HG02870 (cell line): ENCODE measurements at regions not wholly inside any gene's neighbourhood (a gene's known extent, or its start where the extent isn't known, plus 50 kb on each side); places are given as distances from the start of the nearest gene placed in this dataset.

Experiments
- ATAC-seq: cut with Tn5 transposase; IDR thresholded peaks from one replicate; pipeline ENCODE4 v1.9.1; 2021; ENCODE audit warnings: mild to moderate bottlenecking, moderate library complexity; ENCODE audit not compliant: unreplicated experiment

DNA sequence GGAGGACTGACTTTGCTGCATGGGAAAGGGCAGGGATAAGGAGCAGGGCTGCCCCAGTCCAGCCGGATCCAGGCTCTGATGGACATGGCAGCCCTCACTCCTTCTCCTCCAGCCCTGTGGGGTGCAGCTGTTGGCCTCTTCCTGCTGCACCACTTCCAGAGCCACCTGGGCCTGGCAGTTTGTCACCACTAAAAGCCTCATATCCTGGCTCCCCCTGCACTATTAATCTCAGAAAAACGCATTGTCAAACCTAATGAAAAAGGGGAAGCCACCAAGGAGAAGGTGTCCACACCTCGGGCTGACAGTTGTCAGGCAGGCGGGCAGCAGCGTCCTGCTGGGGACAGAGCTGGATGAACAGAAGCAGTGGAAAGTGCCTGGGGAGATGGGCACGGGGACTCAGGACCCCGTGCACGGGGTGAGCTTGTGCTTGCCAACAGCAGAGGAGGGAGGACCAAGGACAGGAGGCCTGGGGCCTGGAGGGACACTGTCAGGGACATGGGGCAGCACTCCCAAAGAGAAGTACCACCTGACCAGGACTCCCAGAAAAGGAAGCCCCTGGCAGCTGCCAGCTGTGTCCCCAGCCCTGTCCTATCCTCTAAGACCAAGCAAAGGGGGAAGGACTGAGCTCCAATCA is 151.1 kb upstream of the TSHZ3 start:
- no peak for ATAC-seq

DNA sequence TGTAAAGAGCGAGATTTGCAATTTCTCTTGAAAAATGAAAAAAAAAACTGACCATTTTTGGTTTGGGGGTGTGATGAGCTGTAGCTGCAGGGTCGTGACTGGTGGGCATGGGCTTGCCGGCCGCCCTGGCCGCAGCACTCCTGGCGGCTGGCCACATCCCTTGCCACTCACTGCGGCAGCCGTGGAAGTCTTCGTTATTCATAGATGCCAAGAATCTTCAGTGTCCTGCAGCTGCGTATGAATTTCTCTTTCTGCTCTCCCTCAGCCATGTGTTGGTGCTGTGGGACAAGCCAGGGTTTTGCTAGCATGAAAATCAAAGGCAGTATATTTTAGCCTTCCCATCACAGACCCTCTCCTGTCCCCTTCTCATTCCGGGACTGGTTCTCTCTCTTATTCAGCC is 151.7 kb upstream of the TSHZ3 start:
- ATAC-seq, result no peak

- ATAC-seq, result no peak
Observed at GRCh38 chr19:31501427-31502195, 152.4 kb upstream of the TSHZ3 start.

DNA sequence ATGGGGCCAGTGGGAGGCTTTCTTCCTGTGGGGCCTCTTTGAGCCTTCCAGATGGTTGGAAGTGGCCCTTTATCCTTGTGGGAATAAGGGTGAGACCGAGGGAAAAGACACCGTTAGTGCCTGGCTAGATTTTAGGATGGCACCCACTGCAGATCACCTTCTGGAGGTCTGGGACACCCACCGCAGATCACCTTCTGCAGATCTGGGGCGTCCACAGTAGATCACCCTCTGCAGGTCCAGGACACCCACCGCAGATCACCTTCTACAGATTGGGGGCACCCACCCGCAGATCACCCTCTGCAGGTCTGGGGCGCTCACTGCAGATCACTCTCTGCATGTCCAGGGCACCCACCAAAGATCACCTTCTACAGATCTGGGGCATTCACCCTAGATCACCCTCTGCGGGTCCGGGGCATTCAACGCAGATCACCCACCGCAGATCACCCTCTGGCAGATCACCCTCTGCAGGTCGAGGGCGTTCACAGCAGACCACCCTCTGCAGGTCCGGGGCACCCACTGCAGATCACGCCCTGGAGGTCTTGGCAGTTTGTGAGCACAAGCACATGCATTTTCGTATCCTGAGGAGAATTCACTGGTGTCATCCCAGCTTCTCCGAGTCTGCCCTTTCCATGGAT is 153.4 kb upstream of the TSHZ3 start:
- no peak for ATAC-seq

- no peak for ATAC-seq
Observed at GRCh38 chr19:31503211-31503610, 154.0 kb upstream of the TSHZ3 start.

DNA sequence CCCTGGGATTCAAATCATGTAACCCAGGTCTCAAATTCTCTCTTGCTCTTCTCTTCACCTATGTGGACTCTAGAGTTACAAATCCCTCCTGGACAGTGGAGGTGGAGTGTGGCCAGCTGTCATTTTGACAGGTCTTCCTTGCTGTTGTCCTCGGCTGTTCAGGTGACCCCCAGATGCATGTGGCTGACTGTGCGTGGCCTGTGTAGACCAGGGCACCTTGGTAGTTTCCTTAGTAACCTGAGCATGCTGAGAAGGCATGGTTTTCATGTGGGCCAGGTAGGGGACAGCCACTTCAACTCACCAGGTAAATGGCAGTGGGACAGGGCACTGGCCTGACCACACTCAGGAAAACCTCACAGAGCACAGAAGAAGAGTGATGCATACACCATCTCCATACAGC is 155.0 kb upstream of the TSHZ3 start:
- no peak for ATAC-seq

DNA sequence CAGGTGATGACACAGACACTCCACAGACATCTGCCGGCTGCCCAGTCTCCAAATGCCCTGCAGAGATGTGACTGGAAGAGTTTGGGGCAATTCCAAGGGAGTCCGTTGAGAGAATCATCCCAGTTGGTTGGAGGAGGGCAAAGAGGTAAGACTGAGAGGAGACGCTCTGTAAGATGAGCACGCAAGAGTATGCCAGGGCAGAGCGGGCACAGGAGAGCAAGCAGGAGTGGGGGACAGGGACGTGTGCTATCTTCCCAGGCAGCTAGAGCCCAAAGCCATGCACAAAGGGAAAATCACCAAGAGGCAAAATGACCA is 156.3 kb upstream of the TSHZ3 start:
- no peak for ATAC-seq

DNA sequence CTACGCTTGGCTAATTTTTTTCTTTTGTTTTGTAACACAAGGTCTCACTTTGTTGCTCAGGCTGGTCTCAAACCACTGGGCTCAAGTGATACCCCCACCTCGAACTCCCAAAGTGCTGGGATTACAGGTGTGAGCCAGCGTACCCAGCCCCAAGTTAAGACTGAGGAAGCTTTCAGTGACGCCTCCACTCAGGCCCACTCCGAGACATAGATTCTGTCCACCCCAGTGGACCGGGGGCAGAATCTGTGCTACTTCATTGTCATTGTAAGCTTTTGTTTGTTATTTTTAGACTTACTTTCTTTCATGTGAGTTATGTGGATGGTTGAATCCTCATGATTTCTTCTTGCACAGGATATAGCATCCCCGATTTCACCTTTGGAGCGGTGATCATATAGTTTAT is 156.9 kb upstream of the TSHZ3 start:
- ATAC-seq, result no peak

- ATAC-seq, result no peak
Observed at GRCh38 chr19:31510635-31511034, 161.4 kb upstream of the TSHZ3 start.

GRCh38 chr19:31511098-31511497 is 161.9 kb upstream of the TSHZ3 start:
- no peak for ATAC-seq

DNA sequence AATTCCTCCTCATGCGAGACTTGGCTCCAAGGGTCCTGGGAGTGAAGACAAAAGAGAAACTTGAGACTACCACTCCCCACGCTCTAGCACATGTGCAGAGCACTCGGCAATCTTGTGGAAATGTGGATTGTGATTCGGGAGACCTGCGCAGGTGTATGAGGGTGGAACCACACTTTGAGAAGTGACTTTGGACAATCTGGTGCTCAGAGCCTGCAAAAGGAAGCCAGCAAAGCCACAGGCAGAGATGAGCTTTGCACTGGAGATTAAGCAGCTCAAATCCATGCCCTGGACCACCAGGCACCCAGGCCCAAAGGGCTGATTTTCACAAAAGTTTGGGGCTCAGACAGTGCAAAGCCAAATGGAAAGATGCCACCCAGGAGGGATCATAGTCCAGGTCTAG is 162.5 kb upstream of the TSHZ3 start:
- ATAC-seq, result no peak

DNA sequence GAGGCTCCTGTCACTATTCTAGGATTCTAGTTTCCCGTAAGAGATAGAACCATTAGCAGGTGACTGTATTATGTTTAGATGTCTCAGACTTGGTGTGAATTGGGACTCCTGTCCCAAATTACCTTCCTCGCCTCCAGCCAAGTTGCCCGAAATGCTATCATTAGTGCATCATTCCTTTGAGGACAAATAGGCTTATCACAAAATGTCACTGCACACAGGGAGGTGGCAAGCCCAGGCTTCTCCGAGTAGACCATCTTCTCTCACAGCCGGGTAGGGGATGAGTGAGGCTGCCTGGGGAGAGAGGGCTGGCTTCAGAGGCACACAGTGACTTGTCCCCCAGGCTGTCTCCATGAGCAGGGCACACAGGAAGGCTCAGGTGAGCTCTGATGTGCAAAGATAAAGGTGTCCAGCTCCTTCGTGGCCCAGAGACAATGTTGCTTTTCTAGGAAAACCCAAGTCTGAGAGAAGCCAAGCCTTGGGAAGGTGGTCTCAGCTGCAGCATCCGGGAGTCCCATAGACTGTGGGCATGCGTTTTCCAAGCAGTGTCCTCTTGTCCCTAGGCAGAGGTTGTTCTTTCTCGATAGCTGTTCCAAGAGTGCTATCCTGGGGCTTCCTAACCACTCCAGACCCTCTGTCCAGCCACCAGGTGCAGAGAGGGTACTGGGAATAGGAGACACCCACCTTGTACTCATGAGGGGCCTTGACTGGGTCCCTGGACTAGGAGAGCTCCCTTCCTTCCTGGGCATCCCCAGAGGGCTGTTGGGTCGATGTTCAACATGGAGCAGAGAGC is 163.1 kb upstream of the TSHZ3 start:
- ATAC-seq, result no peak

- no peak for ATAC-seq
Observed at GRCh38 chr19:31513841-31514240, 164.6 kb upstream of the TSHZ3 start.

DNA sequence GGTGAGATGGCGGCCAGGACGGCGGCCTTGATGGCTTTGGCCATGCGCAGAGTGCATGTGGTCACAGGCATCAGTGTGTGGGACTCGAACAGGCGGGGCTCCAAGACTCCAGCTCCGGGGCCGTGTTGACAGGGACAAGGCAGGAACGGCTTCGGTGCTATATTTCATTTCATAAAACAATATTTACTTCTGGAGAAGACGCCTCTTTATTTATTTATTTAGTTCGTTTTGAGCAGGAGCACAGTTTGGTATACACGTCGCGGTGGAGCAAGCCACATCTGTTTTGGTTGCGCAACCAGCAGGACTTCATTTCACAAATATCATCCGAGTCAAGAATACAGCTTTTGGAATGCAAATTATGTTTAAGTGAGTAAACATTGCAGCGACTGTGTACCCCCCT is 166.7 kb upstream of the TSHZ3 start:
- no peak for ATAC-seq

DNA sequence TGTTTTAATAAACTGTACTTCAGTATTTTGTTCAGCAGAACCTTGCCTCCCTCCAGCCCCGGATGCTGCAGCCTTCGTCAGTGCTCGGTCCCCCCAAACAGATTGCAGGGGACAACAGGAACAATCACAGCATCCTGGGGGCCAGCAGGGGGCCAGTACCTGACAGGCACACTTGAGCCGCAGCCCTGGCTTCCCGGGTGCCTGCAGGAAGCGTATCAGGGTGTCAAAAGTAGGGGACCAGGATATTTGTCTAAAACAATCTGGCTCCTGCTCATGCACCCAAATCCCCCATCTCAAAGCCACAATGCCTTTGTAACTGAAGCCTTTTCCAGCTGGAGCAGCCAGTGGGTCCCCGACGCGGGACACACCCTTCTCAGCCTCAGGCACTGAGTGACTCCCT is 167.5 kb upstream of the TSHZ3 start:
- ATAC-seq, result no peak

GRCh38 chr19:31517224-31518180 is 168.3 kb upstream of the TSHZ3 start:
- ATAC-seq, result no peak

GRCh38 chr19:31518216-31519020 is 169.2 kb upstream of the TSHZ3 start:
- no peak for ATAC-seq

DNA sequence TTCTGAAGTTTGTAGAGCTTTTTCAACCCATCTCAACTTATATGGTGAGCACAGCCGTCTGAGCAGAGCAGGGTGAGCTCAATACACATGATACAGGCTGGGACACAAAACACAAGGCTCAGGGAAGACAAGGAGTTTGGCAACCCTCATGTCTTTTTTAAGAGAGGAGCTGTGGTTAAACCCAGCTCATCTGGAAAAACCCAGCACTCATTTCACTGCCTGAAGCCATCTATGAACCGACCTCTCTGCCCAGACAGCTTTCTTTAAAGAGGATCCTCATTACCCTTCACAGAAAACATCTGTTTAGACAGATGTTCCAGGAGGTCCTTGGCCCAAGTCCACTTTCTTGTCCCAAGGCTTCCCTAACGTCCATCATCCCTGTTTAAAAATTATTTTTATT is 170.0 kb upstream of the TSHZ3 start:
- no peak for ATAC-seq

DNA sequence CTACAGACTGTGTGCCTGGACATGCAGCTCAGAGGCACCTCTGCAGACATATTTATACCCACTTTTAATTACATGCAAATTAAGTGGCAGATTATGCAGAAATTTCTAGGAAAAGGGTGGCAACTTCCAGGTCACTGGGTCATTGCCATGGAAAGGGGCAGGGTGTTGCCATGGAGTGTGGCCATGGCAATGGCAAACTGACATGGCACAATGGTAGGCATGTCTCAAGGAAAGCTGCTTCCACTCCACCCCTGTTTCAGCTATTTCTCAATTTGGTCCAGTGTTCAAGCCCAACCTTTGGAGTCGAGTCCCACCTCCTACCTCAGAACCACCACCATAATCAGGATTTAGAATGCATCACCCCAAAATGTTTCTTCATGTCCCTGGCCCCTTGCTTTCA is 170.7 kb upstream of the TSHZ3 start:
- no peak for ATAC-seq

- no peak for ATAC-seq
Observed at GRCh38 chr19:31520633-31521032, 171.4 kb upstream of the TSHZ3 start.
